NCI-H345 treated with DMSO at 0.1 percent for 48 hours (cell line): ENCODE measurements at regions not wholly inside any gene's neighbourhood (a gene's known extent, or its start where the extent isn't known, plus 50 kb on each side); places are given as distances from the start of the nearest gene placed in this dataset.

Experiments
- DNase-seq: peaks from one replicate; lab custom pipeline; 2025; ENCODE audit not compliant: unreplicated experiment; lab: John Stamatoyannopoulos, UW

DNA sequence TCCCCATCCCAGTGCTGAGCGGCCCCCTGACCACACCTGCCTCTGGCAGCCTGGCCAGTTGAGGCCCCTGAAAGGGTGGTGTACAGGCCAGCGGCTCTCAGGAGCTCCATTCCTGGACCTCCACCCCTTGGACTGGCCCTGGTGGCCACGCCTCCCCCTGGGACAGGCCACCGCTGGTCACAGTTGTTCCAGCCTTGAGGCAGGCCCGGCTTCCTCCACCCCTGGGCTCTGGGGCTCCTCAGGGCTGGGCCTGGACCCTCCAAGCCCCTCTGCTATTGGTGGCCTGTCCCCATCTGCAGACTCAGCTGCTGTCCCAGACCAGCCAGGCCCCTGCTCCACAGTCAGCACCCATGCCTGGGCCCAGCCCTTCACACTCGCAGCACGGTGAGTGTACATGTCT is 93.2 kb upstream of the NKX1-1 start:
- DNase-seq, result no peak

DNA sequence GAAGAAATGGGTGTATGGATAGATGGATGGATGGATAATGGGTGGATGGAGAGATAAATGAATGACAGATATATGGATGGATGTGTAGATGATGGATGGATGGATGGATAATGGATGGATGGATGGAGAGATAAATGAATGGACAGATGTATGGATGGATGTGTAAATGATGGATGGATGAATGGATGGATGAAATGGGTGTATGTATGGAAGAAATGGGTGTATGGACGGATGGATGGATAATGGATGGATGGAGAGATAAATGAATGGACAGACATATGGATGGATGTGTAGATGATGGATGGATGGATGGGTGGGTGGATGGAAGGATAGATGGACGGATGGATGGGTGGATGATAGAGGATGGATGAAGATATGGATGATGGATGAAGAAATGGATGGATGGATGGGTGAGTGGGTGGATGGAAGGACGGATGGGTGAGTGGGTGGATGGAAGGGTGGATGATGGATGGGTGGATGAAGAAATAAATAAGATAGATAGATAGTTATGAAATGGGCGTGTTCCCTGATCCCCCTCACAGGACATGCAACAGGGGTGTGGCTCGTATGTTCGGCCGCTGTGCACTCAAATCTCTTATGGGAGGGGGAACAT is 91.1 kb upstream of the NKX1-1 start:
- no peak for DNase-seq

DNA sequence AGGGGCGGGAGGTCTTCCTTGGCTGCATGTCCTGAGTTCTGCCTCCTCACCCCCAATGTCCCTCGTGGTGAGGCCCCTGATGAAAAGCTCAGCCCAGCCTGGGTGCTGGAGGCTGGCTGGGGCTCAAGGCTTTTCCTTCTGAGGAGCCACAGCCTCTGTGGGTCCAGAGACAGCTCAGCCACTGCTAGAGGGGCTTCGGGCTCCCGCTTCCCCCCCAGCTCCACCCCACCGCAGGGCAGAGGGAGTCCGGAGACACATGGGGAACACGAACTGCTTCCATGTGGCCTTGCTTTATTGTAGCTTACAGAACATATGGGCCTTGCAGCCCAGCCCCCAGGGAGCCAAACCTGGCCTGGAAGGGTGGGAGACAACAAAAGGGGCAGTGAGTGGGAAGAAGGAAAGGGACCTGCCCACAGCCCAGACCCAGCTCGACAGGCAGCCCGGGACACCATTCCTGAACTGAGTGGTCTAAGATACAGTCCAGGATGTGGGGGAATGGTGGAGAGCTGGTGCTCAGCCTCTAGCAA is 89.9 kb upstream of the NKX1-1 start:
- DNase-seq, result no peak

DNA sequence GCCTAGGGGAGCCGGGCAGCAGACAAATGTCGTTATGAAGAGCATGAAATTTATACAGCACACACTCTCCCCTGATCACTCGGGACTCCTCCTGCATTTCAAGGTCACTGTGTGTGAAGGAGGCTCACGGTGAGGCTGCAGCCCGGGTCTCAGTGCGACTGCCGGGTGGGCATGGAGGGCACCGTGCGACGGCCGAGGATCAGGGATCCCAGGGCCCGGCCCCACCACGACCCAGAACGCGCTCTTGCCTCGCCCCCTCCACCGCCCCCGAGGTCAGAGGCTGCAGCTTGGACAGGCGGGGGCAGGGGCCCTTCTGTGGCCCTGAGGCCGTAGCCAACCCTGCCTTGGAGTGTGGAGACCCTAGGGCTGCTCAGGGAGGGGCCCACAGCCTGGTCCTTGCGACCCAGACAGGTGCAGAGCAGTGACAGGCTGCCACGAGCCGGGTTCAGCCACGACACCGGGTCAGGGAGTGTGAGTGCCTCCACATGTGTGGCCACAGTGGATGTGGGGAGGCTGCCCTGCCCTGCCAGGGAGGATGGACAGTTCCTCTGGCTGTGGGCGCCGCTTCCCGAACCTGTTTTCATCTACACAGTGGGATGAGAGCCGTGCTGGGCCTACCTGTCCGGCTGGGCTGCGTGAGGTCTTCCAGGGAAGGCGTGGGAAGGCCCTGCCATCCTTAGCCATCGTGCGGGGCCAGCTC is 89.3 kb upstream of the NKX1-1 start:
- DNase-seq, result no peak

DNA sequence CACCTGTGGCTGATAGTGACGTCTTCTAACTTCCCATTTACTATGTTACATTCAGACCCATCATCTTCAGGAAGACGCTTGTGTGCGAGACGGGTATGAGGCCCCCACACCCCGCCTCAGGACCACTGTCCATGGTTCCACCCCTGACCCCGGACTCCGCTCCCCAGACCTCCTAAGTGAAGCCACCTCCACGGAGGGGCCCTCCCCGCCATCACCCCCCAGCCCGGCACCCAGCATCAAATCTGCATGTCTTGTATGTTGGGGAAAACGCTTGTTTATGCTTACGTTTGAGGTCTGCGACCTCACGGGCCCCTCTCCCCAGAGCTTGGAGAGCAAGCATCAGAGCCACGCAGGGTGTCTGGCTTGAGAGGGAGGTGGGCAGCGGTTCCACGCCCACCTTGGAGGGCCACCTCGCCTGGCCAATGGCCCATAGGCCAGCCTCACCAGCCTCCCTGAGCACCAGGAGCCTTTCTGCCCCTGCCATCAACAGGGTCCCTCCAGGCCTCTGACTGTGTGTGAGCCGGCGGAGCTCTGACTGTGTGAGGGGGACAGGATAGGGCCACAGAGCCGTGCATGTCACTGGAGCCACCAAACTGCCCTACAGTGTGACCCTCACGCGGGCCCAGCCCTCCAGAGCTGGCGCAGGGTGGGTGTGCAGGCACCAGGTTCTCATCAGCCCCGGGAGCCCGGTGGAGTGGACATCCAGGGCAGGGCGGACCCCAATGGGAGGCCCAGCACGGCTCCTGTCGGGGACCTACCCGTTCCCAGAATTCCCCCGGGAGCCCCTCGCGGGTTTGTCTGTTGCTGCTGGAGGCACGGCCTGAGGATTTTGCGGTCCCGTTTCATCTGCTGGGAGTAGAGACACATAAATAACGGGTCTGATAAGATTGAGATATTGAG is 88.4 kb upstream of the NKX1-1 start:
- DNase-seq, result no peak

DNA sequence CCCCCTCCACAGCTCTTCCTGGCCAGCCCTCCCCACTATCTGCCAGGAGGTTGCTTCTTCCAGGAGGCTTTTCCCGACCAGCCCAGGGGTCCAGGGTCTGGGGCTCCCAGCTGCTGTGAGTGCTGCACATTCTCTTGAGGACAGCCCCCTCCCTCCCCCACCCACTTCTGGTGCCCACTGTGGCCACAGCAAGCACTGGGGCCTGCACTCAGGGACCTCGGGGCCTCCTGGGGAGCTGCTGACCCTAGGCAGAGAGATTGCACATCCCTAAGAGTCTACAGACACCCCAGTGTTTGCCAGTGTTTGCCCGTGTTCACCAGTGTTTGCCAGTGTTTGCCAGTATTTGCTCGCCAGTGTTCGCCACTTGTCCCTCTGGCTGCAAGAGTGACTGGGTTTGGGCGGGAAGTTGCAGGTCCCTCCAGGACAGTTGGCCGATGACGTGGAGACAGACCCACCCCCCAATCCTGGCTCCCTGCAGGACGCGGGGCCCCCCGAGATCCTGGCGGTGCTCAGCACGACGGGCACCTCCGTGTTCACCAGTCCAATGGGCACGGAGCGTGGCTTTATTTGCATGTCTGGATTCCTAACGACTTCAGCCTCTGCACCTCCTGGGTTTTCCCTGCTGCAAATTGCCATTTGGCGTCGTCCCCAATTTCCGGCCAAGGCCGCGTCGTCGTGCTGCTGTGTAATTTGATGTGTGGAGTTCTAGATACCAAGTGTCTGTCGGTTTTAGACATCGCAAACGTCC is 87.5 kb upstream of the NKX1-1 start:
- DNase-seq, result no peak

- no peak for DNase-seq
Measured at GRCh38 chr4:1492651-1493539, 86.7 kb upstream of the NKX1-1 start.

- DNase-seq, result no peak
Measured at GRCh38 chr4:1492142-1492457, 85.9 kb upstream of the NKX1-1 start.

GRCh38 chr4:1491328-1492141 is 85.3 kb upstream of the NKX1-1 start:
- no peak for DNase-seq

DNA sequence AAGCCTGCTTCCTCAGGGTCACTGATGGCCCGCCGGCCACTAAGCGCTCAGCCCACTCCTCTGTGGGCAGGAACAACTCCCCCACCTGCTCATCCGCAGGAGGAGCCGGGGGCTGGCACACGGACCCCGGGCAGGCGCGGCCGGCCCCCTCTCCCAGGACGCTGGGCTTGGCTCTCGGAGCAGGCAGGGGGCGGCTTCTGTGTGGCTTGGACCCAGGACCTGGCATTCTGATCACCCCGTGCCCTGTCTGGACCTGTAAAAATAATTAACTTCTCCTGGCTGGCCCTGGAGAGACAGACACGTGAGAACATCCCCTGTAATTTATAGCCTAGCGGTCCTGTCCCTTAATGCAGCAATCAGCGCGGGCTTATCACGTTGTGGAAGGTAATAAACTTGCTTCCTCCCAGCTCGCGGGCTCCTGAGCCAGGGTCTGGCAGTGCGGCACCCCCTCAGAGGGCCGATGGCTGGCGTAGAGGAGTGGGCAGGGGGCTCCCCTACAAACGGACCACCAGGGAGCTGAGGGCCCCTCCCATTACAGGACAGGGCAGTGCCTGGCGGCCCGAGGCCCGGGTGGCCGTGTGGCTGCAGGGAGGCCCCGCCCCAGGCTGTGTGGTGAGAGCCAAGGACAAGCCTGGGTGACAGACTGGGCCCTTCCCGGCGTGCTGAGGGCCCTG is 84.5 kb upstream of the NKX1-1 start:
- no peak for DNase-seq

- DNase-seq, result no peak
Measured at GRCh38 chr4:1490011-1490653, 83.9 kb upstream of the NKX1-1 start.

GRCh38 chr4:1489639-1489995 is 83.4 kb upstream of the NKX1-1 start:
- no peak for DNase-seq

GRCh38 chr4:1488831-1489638 is 82.8 kb upstream of the NKX1-1 start:
- DNase-seq, result no peak

DNA sequence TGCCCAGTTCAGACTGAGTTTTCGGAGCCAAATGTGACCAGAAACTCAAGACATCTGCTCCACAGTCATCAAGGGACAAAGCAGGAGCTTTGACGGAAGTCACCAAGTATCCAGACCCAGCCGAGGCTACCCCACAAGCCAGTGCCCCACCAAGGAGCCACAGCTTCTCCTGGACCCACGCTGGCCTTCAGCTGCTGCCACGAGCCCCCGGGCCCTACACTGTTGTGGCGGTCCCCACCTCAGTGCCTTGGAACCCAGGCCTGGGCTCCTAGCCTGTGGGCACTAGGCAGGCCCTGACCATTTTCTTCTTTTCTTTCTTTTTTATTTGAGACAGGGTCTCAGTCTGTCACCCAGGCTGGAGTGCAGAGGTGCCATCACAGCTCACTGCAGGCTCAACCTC is 82.1 kb upstream of the NKX1-1 start:
- no peak for DNase-seq

GRCh38 chr4:1487761-1488160 is 81.5 kb upstream of the NKX1-1 start:
- no peak for DNase-seq

DNA sequence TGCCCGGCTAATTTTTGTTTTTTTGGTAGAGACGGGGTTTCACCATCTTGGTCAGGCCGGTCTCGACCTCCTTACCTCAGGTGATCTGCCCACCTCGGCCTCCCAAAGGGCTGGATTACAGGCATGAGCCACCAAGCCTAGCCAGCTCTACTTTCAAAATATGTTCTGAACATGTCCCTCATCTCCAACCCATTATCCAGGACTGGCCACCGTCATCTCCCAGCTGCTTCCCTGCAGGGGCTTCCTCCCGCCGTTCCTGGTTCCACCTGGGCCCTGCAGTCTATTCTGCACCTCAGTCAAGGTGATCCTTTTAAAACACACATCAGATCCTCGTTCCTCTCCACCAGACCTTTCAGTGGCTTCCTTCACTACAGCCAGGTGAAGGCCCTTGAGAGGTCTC is 80.9 kb upstream of the NKX1-1 start:
- DNase-seq, result no peak

- DNase-seq, result no peak
Measured at GRCh38 chr4:1485280-1485679, 79.0 kb upstream of the NKX1-1 start.

DNA sequence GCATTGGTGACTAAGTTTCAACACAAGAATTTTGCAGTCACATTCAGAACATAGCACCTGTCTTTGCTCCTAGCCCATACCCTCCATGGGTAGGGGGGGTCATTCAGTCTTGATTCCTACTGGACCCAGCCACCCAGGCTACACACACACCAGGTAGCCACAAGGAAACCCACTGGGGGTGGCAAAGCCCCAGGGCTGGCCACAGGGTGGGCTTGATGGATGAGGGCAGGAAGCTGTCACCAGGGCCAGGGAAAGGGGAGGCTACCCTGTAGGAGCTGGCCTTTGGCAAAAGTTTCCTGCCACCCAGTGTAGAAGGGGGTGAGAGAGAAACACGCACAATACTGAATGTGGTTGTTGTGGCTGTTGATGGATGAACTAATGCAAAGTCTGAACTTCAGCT is 74.5 kb upstream of the NKX1-1 start:
- DNase-seq, result no peak
